Non-pigmented ciliary epithelial cell (primary cell): ENCODE measurements at regions not wholly inside any gene's neighbourhood (a gene's known extent, or its start where the extent isn't known, plus 50 kb on each side); places are given as distances from the start of the nearest gene placed in this dataset.

Source experiments
- DNase-seq: peaks from one replicate; pipeline ENCODE4 v3.0.0-alpha.2; 2010; ENCODE audit warnings: low read depth

DNA sequence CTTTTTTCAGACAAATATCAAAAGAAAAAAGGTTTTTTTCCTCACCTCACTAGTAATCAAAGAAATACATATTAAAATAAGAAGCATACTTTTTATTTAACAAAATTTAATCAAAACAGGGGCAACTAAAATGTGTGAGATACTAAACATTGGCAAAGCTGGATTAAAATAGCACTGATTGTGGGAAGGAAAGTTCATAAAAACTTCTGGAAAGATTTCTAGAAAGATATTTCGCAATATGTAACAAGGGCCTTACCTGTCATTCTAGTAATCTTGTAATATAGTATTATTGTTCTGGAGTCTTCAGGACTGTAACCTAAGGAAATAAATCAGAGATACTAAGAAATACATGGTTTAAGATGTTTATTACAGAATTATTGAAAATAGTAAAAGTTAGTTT is 482.5 kb downstream of the SUCLA2 start:
- DNase-seq = no peak

DNA sequence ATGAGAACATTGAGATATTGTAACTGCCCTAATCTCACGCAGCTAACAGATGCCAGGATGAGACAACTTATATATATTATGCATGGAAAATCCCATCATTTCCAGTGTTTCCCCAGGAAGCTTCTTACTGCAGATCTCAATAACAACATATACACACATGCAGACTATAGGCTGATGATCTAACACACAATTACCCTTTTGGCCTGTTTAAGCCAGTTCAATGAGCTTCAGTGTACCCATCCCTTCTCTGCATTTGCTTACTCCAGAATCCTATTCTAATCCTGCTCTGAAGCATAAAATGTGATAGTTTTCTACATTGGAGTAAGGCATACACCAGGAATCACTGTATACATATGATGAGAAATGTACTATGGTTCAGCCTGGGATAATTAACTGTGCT is 489.4 kb downstream of the SUCLA2 start:
- DNase-seq = no peak

DNA sequence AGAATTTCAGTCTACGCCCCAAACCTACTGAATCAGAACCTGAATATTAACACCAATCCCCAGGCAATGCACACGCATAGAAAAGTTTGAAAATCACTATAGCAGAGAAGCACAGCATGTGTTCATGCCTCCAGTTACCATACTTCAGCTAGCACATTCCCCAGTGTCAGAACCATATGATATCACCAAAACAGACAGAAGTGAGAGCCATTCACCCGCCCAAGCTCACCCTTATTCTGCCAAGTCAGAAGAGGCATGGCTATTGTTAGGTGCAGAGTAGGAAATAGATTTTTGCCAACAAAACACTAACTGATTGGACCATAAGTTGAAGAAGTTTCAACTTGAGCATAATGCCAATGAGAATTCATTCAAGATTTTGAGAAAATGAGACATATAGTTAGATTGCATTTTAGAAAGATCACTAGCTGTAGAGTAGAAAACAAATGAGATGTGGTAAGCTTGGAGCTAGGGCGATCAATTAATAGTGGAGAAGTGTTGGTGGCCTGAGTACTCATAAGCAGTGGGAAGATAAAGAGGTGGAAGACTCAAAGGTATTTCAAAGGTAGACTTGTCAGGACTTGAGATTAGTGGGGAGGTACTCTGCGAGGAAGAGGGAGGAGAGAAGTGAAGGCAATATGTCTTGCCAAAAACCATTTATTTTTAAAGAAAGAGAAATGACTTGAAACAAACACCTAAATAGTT is 492.4 kb downstream of the SUCLA2 start:
- no peak for DNase-seq

DNA sequence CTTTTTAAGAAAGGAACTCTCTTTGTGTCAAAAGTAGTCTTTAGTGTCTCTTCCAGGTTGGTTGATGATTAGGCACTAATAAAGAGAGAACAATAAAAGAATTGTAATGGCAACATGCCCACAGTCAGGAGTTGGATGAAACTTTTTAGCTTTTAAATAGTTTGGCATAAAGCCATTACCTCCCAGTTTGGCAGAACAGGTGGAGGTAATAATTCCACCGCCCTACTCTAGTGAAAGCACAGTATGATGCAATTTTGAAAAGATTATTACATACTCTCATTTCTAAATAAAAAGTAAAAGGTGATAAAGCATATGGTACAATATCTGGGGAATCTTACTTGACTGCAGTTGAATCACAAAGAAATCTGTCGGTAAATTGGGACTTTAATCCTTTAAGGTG is 497.6 kb downstream of the SUCLA2 start:
- DNase-seq = no peak

DNA sequence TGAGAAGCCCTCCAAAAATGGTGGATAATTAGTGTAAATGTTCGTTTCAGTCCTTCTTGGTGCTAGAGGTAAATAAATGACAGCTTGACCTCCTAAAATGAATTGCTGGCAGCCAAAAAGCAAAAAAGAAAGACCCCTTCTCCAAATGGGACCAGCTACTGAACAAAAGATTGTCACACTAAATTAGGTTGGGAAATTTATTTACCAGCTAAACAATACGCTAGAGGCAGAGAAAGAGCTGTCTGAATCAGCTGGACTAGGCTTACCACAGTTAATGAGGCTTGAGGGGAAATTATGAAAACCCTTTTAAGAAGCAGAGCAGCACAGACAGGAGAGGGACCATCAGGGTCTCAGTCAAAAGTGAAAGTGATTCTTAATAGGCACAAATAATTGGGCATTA is 498.9 kb downstream of the SUCLA2 start:
- DNase-seq = no peak

DNA sequence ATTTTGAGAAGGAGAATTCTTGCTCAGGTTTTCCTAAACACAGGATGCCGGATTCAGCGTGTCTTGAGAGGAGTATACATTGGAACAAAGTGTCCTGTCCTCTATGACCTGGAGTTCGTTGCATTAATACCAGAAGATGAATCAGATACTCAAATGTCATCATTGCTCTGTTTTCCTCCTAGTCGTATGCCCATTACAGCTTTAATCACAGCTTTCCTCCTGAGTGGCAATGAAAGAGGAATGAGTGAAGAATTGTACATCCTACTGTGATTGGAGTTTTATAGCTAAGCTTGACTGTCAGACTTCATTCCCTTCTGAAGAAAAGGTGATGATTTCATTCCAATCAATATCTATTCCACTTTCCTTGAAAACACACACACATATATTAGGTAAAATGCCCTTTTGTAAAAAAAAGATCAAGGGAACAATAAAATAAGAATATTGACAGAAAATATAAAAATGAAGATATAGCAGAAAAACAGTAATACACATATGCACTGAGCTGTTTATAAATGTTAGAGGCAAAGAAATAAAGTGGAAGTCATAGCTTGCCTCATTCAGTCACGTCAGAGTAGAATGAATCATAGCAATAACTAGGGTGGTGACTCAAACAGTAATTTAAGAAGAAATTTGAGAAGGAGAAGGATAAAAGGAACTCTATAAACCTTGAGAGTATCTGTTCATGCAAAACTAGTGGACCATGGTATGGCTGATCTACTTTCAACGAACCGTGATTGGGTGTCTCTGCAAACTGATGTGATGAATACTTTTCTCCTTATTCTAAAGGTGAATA is 501.5 kb downstream of the SUCLA2 start:
- DNase-seq = peak; percentile 68

DNA sequence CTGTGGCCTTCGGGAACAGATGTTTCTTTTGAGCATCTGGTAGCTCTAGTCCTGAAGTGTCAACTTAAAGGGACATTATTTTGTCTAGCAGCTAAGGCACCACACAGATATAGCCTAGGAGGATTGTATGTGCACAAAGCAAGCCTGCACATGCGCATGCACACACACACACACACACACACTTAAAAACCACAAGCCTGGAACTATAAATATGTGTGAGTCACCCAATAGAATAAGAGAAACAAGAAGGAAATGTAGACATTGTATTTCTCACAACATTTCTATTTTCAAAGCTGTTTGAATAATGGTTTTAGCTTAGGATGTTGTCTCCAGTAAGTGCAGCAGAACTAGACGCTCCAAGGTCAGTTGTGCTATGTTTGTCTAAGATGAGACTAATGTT is 516.5 kb downstream of the SUCLA2 start:
- peak; percentile 74 for DNase-seq

DNA sequence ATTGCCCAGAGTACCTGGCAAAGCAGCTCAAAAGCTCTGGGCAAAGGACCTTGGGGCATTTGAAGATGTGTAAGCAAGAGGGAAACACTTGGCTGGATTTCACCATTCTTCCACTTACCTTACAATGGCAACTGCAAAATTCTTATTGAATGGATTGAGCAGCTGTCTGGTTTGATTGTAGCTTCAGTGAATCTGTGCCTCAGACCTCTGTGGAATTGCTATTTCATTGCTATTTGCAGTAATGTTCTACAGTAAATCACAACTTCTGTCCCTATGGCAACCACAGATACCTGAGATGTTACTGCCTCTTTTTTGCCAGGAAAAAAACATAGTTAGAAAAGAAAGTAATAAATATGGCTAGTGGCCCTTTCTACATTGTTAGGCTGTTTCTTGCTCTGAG is 519.5 kb downstream of the SUCLA2 start:
- DNase-seq = no peak

DNA sequence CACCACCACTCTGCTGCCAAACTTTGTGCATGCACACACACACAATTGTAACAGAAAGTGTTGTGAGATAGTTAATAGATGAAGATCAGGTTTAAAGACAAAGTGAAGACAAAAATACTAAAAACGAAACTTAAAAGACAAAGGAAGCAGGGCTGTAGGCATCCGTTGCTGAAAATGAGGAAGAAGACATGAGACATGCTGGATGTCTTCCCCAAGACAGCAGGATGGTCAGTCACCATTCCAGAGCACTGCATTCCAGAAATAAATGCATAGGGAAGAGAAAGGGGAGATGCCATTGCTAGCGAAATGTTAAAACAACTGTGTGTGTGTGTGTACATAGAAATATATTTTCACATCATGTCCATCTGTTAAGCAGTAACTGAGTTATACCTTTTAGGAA is 520.1 kb downstream of the SUCLA2 start:
- no peak for DNase-seq

DNA sequence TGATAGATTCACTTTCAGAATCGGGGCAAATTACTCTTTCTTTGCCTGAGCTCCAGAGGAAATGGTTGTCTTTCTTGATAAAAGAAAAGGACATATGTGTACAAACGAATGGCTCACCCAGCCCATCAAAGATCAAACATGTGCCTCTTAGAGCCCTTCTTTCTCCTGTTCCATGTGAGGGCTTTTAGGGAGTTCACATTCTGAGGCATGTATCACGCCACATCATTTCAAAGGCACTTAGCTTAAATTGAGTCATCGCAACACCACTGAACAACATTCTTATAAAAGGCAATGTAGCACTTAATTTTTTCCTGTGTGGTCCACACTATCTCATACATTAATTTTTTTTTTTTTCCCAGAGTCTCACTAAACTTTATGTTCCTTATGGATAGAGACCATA is 521.0 kb downstream of the SUCLA2 start:
- DNase-seq = peak; percentile 85

DNA sequence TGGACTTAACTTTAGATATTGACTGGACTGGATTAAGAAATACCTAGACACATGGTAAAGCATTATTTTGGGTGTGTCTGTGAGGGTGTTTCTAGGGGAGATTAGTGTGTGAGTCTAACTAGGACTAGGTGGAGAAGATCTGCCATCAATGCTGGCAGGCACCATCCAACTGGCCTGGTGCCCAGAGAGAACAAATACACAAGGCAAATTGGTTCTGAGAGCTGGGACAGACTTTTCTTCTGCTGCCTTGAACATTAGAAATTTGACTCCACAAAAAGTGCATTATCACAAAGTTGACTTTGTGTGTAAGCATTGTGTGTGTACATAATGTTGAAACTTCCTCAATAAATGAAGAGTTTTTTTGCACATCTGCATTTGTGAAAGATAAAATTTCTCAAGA is 522.1 kb downstream of the SUCLA2 start:
- DNase-seq = no peak

DNA sequence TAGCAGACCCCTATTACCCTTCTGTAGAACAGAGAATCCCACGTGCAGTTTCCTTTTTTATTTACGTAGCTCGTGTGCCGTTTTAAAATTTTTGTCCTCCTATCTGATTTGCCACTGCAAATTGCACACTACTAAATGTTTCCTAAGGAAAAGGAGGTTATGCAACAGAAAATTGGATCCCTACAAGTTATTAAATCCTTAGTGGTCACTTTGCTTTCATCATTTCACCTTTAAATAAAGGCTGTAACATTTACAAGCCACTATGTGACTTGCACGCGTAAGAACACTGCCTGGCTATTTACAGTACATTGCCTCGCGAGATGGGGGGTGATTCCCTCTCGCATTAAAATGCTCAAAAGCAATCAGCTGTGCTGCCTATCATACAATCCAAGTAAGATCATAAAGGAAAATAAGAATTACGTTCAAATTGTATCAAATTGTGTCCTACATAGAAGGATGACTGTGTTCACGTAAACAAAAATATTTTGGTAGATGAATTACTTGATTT is 525.6 kb downstream of the SUCLA2 start:
- no peak for DNase-seq

DNA sequence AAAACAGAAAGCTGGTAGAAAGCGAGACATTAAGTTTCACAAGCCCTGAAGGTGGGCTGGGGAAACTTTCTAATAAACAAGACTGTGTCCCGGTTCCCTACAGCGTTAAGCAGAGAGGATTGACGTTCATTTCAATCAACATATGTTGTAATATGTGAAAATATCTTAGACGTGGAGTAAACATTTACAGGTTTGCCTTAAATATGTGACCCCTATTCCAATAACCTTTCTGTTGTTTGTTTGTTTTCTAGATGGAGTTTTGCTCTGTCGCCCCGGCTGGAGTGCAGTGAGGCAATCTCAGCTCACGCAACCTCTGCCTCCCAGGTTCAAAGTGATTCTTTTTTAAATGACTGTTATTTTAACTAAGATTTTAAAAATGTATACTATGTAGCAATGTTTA is 526.2 kb downstream of the SUCLA2 start:
- no peak for DNase-seq

DNA sequence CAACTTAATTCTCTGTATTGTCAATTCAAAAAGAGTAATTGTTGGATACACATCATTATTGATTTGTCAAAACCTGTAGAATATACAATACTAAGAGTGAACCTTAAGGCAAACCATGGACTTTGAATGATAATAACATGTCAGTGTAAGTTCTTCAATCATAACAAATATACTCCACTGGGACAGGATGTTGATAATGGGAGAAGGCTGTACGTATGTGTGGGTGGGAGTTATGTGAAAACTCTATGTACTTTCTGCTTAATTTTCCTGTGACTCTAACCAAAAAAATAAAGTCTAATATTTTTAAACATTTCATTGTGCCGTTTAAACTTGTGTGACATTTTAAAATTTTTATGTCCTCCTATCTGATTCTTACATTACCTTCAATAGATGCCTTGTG is 526.7 kb downstream of the SUCLA2 start:
- DNase-seq = no peak

DNA sequence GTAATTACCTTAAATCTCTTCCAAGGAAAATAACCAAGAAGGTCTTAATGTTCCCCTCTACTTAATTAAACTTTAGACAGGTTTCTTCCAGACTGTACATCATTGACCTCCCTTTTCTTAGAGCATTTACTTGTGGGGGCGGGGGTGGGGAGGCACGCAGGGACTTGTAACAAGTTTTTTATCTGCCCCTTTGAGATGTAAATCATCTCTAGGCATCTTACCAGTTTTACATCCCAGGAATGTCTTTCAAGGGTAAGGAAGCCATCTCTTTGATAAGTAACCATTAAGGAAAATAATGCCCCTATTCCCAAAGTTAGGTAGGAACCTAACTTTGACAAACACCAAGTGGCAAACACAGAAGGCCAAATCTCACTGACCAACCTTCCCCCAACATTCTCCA is 528.6 kb downstream of the SUCLA2 start:
- DNase-seq = no peak

DNA sequence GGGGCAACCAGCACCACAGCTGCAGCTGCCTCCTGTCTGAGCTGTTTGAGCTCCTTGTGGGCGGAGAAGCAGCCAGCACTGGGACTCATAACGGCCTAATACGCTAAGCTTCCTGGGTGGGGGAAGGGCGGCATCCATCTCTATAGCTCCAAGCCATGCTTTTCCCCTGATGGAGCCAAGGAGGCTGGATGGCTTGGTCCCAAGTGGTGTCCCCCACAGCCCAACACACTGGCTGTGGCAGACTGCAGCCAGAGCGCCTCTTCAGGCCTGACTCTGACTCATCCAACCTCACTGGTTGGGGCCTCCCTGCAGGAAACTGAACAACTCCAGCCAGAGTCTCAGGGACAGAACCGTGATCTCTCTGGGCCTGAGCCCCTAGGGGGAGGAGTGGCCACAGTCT is 537.3 kb downstream of the SUCLA2 start:
- no peak for DNase-seq

DNA sequence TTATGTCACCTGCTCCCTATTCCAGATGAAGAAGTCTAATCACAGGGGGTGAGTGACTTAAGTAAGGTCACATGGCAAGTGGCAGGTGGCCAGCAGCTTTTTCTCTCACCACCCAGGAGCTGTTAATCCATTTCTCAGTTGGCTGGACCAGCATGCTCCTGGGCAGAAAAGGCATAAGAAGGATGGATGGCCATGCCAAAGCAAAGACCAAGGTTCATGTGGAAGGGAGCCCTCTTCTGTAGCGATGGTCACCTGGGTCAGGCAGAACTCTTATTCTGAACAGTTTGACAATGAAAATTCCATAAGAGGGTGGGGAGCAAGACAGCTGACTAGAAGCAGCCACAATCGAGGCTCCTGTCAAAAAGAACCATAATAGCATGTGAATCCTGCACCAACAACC is 538.1 kb downstream of the SUCLA2 start:
- no peak for DNase-seq

DNA sequence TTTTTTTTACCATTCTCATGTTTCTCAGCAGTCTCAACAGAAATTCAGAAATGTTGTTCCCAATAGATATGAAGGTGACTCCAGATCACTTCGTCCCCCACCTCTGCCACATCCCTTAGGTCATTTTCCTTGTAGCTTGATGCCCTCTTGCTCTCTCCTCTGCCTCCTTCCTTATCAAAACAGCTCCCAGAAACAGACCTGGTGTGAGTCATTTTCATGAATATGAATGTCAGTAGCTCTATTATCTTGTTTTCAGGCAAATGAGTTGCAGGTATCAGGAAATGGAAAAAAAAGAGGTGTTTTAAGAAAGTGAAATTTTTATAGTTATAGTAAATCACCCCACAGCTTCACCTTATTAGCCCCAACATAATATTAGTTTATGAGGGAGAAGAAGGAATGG is 539.3 kb downstream of the SUCLA2 start:
- DNase-seq = no peak

DNA sequence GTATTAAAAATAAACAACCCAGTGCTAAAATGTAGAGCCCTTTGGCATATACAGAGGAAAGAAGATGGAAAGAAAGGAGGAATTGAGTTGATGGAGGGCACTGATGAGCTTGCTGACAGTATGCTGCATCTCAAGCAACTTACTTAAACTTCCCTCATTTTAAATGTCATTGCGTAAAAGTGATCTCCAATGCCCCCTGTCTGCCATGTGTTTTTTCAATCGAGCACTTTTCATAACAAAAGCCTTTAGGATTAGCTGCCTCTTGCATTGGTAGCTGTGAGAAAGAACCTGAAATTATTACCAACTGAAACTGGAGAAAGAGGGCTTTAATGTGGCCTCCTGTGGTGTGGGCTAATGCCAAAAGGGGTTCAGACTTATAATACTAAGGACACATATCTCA is 541.6 kb downstream of the SUCLA2 start:
- no peak for DNase-seq

DNA sequence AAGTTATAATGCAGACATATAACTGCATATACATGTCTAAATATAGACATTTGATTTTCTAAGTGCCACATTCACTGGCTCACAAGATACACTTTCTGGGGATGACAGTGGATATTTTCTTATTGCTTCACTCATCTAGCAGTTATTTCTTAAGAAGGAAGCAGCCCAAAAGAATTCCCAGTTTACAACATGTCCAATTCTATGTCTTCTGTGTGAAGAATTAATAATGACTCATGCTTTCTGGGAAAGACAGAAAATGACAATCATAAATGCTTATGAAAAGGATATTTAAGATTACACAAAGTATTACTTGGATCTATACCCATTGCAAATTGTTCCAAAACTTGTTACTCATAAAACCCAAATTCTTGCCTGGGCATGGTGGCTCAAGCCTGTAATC is 543.4 kb downstream of the SUCLA2 start:
- DNase-seq = no peak

DNA sequence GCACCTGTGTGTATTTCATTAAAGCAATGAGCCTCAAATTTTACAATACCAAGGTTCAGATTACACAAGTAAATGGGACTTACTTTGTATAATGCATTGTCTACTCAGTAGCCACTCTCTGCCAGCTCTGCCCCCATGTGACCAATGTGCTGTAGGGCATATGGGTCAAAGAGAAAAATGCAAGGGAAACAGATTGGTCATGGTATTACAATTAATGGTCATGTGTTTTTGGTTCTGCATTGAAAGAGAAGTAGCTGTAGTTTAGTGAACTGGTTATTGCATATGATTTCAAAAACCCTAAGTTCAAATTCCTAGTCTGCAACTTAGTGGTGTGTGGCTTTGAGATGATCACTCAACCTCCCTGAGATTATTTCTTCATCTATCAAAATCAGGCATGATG is 545.4 kb downstream of the SUCLA2 start:
- DNase-seq = no peak

DNA sequence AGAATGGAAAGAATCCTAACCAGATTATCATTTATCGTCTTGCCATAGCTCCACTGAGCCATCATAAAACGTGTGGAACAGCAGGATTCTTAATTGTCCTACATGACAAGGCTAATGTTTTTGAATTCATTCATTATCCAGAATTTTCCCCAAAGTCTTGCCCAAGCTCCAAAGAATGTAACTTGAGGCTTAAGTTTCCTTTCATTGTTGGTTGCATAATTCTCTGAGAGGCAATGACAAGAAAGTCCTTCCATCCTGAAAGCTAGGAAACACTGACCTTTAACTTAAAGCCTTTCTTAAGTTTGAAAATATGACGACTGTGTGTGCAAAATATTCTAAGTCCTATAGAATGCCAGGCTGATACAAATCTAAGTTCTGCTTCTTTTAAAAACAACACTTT is 546.1 kb downstream of the SUCLA2 start:
- no peak for DNase-seq

DNA sequence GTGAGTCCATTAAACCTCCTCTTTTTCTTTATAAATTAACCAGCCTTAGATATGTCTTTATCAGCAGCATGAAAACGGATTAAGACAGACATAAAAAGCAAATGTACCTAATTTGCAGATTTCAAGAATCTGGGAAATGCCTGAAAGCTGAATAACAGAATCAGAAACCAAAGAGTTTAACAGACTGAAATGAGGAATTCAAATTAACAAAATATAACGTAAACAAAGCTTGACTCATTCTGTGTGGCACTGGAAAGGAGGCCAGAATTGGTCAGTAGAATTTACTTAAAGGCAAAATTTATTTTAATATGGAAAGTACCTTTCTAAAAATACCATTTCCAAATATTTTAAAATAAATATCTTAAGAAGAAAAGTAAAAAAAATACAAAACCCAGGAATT is 540.6 kb upstream of the HTR2A start:
- no peak for DNase-seq
